ENCODE measurements at regions not wholly inside any gene's neighbourhood (a gene's known extent, or its start where the extent isn't known, plus 50 kb on each side); places are given as distances from the start of the nearest gene placed in this dataset.
A peak's percentile ranks its signal among the peaks of the same experiment; 100 is the strongest.

DNA sequence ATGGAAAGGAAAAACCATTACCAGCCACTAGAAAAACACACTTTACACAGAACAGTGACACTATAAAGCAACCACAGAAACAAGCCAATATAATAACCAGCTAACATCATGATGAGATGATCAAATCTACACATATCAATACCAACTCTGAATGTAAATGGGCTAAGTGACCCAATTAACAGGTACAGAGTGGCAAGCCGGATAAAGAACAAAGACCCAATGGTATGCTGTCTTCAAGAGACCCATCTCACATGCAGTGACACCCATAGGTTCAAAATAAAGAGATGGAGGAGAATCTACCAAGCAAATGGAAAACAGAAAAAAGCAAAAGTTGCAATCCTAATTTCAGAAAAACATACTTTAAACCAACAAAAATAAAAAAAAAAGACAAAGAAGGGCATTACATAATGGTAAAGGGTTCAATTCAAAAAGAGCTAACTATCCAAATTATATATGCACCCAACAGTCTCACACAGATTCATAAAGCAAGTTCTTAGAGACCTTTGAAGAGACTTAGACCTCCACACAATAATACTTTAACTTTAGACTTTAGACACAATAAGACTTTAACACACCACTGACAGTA is 160.3 kb upstream of the TMEM45B start:
- H3K27me3 ChIP-seq (ENCODE audit: insufficient read depth, low read length) = no peaks in the 10 kb centered on the region
- H2AFZ ChIP-seq (ENCODE audit: low read depth, low read length) = no peak overlapping the region
- peaks cover 4% of the 10 kb centered on the region for H3K9me3 ChIP-seq (ENCODE audit: low read length)
- no peaks in the 10 kb centered on the region for H3K4me1 ChIP-seq (ENCODE audit: insufficient read depth, low read length)
- H3K4me3 ChIP-seq (ENCODE audit: low read length) = no peak overlapping the region
- no peaks in the 10 kb centered on the region for H3K36me3 ChIP-seq (ENCODE audit: insufficient read depth, low read length)

DNA sequence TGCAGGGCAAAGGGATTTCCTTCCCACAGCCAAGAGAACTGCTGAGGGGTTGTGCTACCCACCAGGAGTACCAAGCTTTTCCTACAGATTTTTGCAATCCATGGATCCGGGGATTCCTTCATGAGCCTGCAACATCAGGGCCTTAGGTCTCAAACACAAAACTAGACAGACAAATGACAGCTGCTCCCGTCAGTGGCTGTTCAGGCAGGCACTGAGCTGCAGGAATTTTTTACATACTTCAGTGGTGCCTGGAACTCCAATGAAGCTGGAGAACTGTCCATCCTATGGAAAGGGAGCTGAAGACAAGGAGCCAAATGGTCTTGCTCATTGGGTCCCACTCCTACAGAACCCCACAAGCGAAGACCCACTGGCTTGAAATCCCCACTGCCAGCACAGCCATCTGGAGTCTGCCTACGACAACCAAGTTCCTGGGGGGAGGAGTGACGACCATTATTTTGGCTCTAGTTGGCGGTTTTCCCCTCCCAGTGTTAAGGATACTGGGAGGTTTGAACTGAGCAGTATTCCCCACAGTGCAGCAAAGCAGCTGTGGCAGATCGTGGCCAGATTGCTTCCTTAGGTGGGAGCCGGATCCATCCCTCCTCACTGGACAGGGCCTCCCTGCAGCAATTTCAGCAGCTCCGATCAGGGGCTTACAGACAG is 157.7 kb upstream of the TMEM45B start:
- no peak overlapping the region for H3K4me3 ChIP-seq (ENCODE audit: low read length)
- no peaks in the 10 kb centered on the region for H3K4me1 ChIP-seq (ENCODE audit: insufficient read depth, low read length)
- H3K9me3 ChIP-seq (ENCODE audit: low read length) = peaks cover 4% of the 10 kb centered on the region
- H3K36me3 ChIP-seq (ENCODE audit: insufficient read depth, low read length) = no peaks in the 10 kb centered on the region
- no peak overlapping the region for H2AFZ ChIP-seq (ENCODE audit: low read depth, low read length)
- no peaks in the 10 kb centered on the region for H3K27me3 ChIP-seq (ENCODE audit: insufficient read depth, low read length)

DNA sequence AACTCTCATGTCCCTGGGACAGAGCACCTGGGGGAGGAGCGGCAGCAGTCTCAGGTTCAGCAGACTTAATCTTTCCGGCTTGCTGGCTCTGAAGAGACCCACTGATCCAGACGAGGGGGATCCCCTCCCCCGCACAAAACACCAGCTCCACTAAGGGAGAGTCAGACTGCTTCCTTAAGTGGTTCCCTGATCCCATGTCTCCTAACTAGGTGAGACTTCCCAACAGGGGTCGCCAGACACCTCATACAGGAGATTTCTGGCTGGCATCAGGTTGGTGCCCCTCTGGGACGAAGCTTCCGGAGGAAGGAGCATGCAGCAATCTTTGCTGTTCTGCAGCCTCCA is 157.2 kb upstream of the TMEM45B start:
- peaks cover 4% of the 10 kb centered on the region for H3K9me3 ChIP-seq (ENCODE audit: low read length)
- H3K36me3 ChIP-seq (ENCODE audit: insufficient read depth, low read length) = no peaks in the 10 kb centered on the region
- H3K27me3 ChIP-seq (ENCODE audit: insufficient read depth, low read length) = no peaks in the 10 kb centered on the region
- no peak overlapping the region for H3K4me3 ChIP-seq (ENCODE audit: low read length)
- H3K4me1 ChIP-seq (ENCODE audit: insufficient read depth, low read length) = no peaks in the 10 kb centered on the region
- no peak overlapping the region for H2AFZ ChIP-seq (ENCODE audit: low read depth, low read length)

GRCh38 chr11:129680907-129681306 is 134.7 kb upstream of the TMEM45B start:
- no peaks in the 10 kb centered on the region for H3K4me1 ChIP-seq (ENCODE audit: insufficient read depth, low read length)

DNA sequence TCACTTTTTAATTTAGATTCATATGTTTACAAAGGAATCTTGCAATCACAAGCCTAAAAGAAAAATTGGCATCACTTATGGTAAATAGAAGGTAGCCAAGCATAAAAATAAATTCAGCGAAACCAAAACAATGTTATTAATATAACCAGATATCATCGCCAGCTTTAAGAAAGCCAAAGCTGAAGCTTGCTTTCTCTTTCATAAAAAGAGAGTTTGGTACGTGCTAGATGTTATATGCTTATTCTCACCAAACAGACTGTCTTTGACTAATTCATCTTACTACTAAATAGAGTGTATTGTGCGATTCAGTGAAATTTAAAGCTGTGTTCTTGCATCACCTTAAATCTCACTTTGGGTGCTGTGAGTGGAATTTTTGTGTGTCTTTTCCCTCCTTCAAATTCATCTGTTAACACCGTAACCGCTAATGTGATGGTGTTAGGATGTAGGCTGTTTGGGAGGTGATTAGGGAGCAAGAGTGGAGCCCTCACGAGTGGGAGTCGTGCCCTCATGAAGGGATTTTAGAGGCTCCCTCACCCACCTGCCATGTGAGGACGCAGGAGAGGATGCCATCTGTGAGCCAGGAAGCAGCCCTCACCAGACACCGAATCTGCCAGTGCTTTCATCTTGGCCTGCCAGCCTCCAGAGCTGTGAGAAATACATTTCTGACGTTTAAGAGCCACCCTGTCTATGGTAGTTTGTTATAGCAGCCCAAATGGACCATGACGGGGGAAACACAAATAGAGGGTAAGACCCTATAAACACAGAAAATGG is 134.1 kb upstream of the TMEM45B start:
- no peaks in the 10 kb centered on the region for H3K27me3 ChIP-seq (ENCODE audit: insufficient read depth, low read length)
- H3K9me3 ChIP-seq (ENCODE audit: low read length) = no peaks in the 10 kb centered on the region
- H2AFZ ChIP-seq (ENCODE audit: low read depth, low read length) = no peak overlapping the region
- H3K4me3 ChIP-seq (ENCODE audit: low read length) = no peak overlapping the region
- H3K36me3 ChIP-seq (ENCODE audit: insufficient read depth, low read length) = no peaks in the 10 kb centered on the region
- no peaks in the 10 kb centered on the region for H3K4me1 ChIP-seq (ENCODE audit: insufficient read depth, low read length)

More at GRCh38 chr11:129680907-129681306, 134.7 kb upstream of the TMEM45B start:
- H3K36me3 ChIP-seq (ENCODE audit: insufficient read depth, low read length) = no peaks in the 10 kb centered on the region
- no peak overlapping the region for H3K4me3 ChIP-seq (ENCODE audit: low read length)
- no peak overlapping the region for H2AFZ ChIP-seq (ENCODE audit: low read depth, low read length)
- no peaks in the 10 kb centered on the region for H3K27me3 ChIP-seq (ENCODE audit: insufficient read depth, low read length)
- no peaks in the 10 kb centered on the region for H3K9me3 ChIP-seq (ENCODE audit: low read length)

GRCh38 chr11:129686269-129686668 is 129.4 kb upstream of the TMEM45B start:
- no peaks in the 10 kb centered on the region for H3K36me3 ChIP-seq (ENCODE audit: insufficient read depth, low read length)
- no peaks in the 10 kb centered on the region for H3K9me3 ChIP-seq (ENCODE audit: low read length)
- no peaks in the 10 kb centered on the region for H3K27me3 ChIP-seq (ENCODE audit: insufficient read depth, low read length)
- H3K4me3 ChIP-seq (ENCODE audit: low read length) = no peak overlapping the region
- H2AFZ ChIP-seq (ENCODE audit: low read depth, low read length) = no peak overlapping the region
- no peaks in the 10 kb centered on the region for H3K4me1 ChIP-seq (ENCODE audit: insufficient read depth, low read length)

DNA sequence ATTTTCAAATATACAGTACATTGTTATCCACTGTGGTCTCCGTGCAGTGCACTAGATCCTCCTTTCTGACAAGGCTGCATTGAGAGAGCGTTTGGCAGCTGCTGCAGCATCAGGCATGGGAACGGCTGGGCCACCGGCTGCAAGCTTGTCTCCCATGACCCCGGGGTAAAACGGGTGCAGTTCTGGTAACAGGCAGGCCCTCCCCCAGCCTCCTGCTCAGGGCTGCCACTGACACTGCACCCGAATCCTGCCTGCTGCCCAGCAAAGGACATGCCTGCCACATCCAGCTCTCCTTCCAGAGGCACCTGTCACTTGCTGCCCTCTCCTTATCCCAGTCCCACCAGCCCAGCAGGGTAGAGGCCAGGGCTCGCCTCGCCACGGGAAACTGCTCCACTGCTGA is 124.5 kb upstream of the TMEM45B start:
- Histone ChIP-seq H3K4me1 (ENCODE audit: insufficient read depth, low read length) (no peaks in the 10 kb centered on the region), H3K36me3 (ENCODE audit: insufficient read depth, low read length) (no peaks in the 10 kb centered on the region), H3K27me3 (ENCODE audit: insufficient read depth, low read length) (no peaks in the 10 kb centered on the region), H3K4me3 (ENCODE audit: low read length) (no peak overlapping the region), H3K9me3 (ENCODE audit: low read length) (no peaks in the 10 kb centered on the region), H2AFZ (ENCODE audit: low read depth, low read length) (no peak overlapping the region)

DNA sequence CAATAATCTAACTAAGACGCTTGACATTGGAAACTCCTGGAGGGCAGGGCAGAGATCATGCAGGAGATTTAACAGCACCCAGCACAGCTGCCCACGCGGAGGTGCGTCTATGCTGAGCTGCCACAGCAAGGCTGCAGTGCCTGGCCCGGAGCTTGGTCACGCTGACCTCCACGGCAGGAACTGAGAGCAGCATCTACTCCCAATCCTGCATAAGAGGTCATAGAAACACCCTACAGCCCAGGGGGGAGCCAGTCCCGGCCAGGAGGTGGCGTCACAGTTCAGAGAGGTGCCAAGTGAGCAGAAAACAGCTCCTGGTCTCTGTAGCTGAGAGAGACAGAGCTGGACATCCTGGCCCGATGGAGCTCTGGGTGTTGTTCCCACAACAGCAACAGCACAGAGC is 121.1 kb upstream of the TMEM45B start:
- Histone ChIP-seq H3K36me3 (ENCODE audit: insufficient read depth, low read length) (no peaks in the 10 kb centered on the region), H3K4me3 (ENCODE audit: low read length) (no peak overlapping the region), H3K27me3 (ENCODE audit: insufficient read depth, low read length) (no peaks in the 10 kb centered on the region), H3K4me1 (ENCODE audit: insufficient read depth, low read length) (no peaks in the 10 kb centered on the region), H3K9me3 (ENCODE audit: low read length) (no peaks in the 10 kb centered on the region), H2AFZ (ENCODE audit: low read depth, low read length) (no peak overlapping the region)

- no peaks in the 10 kb centered on the region for H3K27me3 ChIP-seq (ENCODE audit: insufficient read depth, low read length)
- H2AFZ ChIP-seq (ENCODE audit: low read depth, low read length) = no peak overlapping the region
- H3K9me3 ChIP-seq (ENCODE audit: low read length) = no peaks in the 10 kb centered on the region
- H3K36me3 ChIP-seq (ENCODE audit: insufficient read depth, low read length) = no peaks in the 10 kb centered on the region
- no peaks in the 10 kb centered on the region for H3K4me1 ChIP-seq (ENCODE audit: insufficient read depth, low read length)
- H3K4me3 ChIP-seq (ENCODE audit: low read length) = no peak overlapping the region
Measured at GRCh38 chr11:129694966-129695365, 120.7 kb upstream of the TMEM45B start.

- H3K4me1 ChIP-seq (ENCODE audit: insufficient read depth, low read length) = no peaks in the 10 kb centered on the region
- peak overlapping the region; percentile 65 for H2AFZ ChIP-seq (ENCODE audit: low read depth, low read length)
- H3K36me3 ChIP-seq (ENCODE audit: insufficient read depth, low read length) = no peaks in the 10 kb centered on the region
- H3K27me3 ChIP-seq (ENCODE audit: insufficient read depth, low read length) = no peaks in the 10 kb centered on the region
- peak overlapping the region; percentile 23 for H3K4me3 ChIP-seq (ENCODE audit: low read length)
- H3K9me3 ChIP-seq (ENCODE audit: low read length) = no peaks in the 10 kb centered on the region
Measured at GRCh38 chr11:129695571-129696308, 119.9 kb upstream of the TMEM45B start.

DNA sequence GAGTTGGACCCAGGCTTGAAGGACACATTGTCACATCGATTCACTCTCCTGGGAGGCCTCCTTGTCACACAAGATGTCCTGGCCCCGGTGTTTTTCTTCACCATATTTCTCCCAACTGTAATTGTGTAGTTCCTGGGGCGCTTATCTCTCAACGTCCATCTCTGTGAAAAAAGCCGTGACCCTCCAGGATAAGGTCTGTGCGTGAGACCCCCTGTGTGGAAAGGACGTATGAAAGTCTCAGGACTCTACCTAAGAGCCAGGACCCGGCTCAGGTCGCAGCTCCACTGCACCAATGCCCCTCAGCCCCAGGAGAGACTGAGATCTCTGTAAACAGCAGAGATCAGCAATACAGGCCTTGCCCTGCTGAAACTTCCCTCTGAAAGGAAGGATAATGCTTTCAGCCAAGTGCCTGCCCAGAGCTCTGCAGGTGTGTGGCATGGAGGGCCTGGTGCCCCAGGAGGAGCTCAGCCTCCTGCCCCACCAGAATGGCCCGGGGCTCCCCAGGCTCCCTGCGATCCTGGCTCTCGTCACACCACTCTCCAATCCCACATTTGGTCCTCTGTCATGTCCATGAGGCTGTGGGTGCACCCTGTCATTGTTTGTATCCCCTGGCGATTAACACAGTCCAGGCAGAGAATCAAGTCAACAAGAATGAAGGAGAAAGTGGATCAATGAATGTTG is 119.2 kb upstream of the TMEM45B start:
- Histone ChIP-seq H3K4me1 (ENCODE audit: insufficient read depth, low read length) (no peaks in the 10 kb centered on the region), H3K4me3 (ENCODE audit: low read length) (no peak overlapping the region), H3K27me3 (ENCODE audit: insufficient read depth, low read length) (peaks cover under 1% of the 10 kb centered on the region), H3K36me3 (ENCODE audit: insufficient read depth, low read length) (no peaks in the 10 kb centered on the region), H3K9me3 (ENCODE audit: low read length) (no peaks in the 10 kb centered on the region), H2AFZ (ENCODE audit: low read depth, low read length) (no peak overlapping the region)

DNA sequence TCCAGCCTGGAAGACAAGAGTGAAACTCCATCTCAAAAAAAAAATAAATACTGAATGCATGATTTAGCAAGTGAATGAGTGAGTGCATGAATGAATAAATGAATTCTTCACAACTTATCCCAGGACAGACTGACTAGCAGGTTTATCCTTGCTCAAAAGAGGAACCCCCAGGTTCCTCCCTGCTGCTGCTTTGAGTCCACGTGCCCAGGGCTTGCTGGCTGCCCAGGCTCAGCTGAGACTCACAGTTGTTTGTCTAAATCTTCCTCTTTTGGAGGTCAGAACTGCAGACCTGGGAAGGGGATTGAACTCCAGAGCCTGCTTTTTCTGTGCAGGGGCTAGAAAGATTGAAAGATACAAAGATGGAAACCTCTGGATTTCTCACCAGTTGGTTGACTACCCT is 117.4 kb upstream of the TMEM45B start:
- no peak overlapping the region for H3K4me3 ChIP-seq (ENCODE audit: low read length)
- H2AFZ ChIP-seq (ENCODE audit: low read depth, low read length) = no peak overlapping the region
- peaks cover 11% of the 10 kb centered on the region for H3K27me3 ChIP-seq (ENCODE audit: insufficient read depth, low read length)
- H3K4me1 ChIP-seq (ENCODE audit: insufficient read depth, low read length) = no peaks in the 10 kb centered on the region
- H3K36me3 ChIP-seq (ENCODE audit: insufficient read depth, low read length) = no peaks in the 10 kb centered on the region
- H3K9me3 ChIP-seq (ENCODE audit: low read length) = no peaks in the 10 kb centered on the region

Data from neuron (in vitro differentiated cells).